ENCODE measurements at regions not wholly inside any gene's neighbourhood (a gene's known extent, or its start where the extent isn't known, plus 50 kb on each side); places are given as distances from the start of the nearest gene placed in this dataset.

- H3K9ac ChIP-seq (ENCODE audit: low read length): no peak overlapping the region
- no peaks in the 10 kb centered on the region for H3K9me2 ChIP-seq (ENCODE audit: insufficient read depth, low read length)
- H3K4me3 ChIP-seq (ENCODE audit: low read length): no peak overlapping the region
- H3K79me2 ChIP-seq (replicated peaks; ENCODE audit: insufficient read depth, low read length): no peaks in the 10 kb centered on the region
- H3K27ac ChIP-seq (ENCODE audit: low read length): no peak overlapping the region
- H3F3A ChIP-seq (ENCODE audit: insufficient read depth, low read length, poor library complexity, severe bottlenecking): no peaks in the 10 kb centered on the region
- H2AFZ ChIP-seq (ENCODE audit: low read depth, low read length): no peak overlapping the region
- TF ChIP-seq TAF1 (IDR thresholded peaks at IDR 0.05; ENCODE audit: low read depth) (no peak), EP300 (conservative IDR thresholded peaks at IDR 0.05; ENCODE audit: poor library complexity, severe bottlenecking) (no peak), MXI1 (conservative IDR thresholded peaks at IDR 0.05; ENCODE audit: poor library complexity, severe bottlenecking) (no peak), EZH2 (IDR thresholded peaks at IDR 0.05; ENCODE audit: borderline replicate concordance, insufficient read depth, low read length, poor library complexity, severe bottlenecking) (no peak), REST (IDR thresholded peaks at IDR 0.05; ENCODE audit: borderline replicate concordance) (no peak), CTCF (IDR thresholded peaks at IDR 0.05; ENCODE audit: poor library complexity, severe bottlenecking) (no peak), SMC3 (conservative IDR thresholded peaks at IDR 0.05; ENCODE audit: poor library complexity) (no peak), POLR2AphosphoS5 (IDR thresholded peaks at IDR 0.05) (no peak), RAD21 (conservative IDR thresholded peaks at IDR 0.05) (no peak)
- no peaks in the 10 kb centered on the region for H3K27me3 ChIP-seq (ENCODE audit: insufficient read depth, low read depth, low read length)
- H3K36me3 ChIP-seq (ENCODE audit: insufficient read depth, low read length): no peaks in the 10 kb centered on the region
- no peak overlapping the region for H3K4me2 ChIP-seq (ENCODE audit: low read length)
- no peaks in the 10 kb centered on the region for H4K20me1 ChIP-seq (ENCODE audit: insufficient read depth)
- no peaks in the 10 kb centered on the region for H3K9me3 ChIP-seq (ENCODE audit: low read length)
Measured at GRCh38 chr6:156396791-156397418, 380.3 kb upstream of the ARID1B start.

- Histone ChIP-seq H3K27ac (ENCODE audit: low read length) (no peak overlapping the region), H3K79me2 (replicated peaks; ENCODE audit: insufficient read depth, low read length) (no peaks in the 10 kb centered on the region), H3K9ac (ENCODE audit: low read length) (no peak overlapping the region), H3F3A (ENCODE audit: insufficient read depth, low read length, poor library complexity, severe bottlenecking) (no peaks in the 10 kb centered on the region), H3K9me2 (ENCODE audit: insufficient read depth, low read length) (no peaks in the 10 kb centered on the region), H2AFZ (ENCODE audit: low read depth, low read length) (no peak overlapping the region), H3K4me3 (ENCODE audit: low read length) (no peak overlapping the region), H4K20me1 (ENCODE audit: insufficient read depth) (no peaks in the 10 kb centered on the region), H3K9me3 (ENCODE audit: low read length) (no peaks in the 10 kb centered on the region), H3K4me2 (ENCODE audit: low read length) (no peak overlapping the region), H3K27me3 (ENCODE audit: insufficient read depth, low read depth, low read length) (no peaks in the 10 kb centered on the region), H3K36me3 (ENCODE audit: insufficient read depth, low read length) (no peaks in the 10 kb centered on the region)
- no peak for TF ChIP-seq RAD21 (conservative IDR thresholded peaks at IDR 0.05)
Measured at GRCh38 chr6:156396068-156396771, 381.0 kb upstream of the ARID1B start.

Data from neural cell (in vitro differentiated cells).